OCI-LY3 (cell line): ENCODE measurements at regions not wholly inside any gene's neighbourhood (a gene's known extent, or its start where the extent isn't known, plus 50 kb on each side); places are given as distances from the start of the nearest gene placed in this dataset.

ENCODE experiments used
- EZH2phosphoT487 ChIP-seq: fragments of 200-600 bp; shearing (Covaris generic); IDR thresholded peaks from 2 replicates; pipeline ENCODE4 v1.6.1; 2018; ENCODE audit warnings: antibody characterized with exemption, mixed run types, low read depth
- TF ChIP-seq, protein P1 (sequence below): fragments of 200-600, 300-600 bp; sonication (generic); IDR thresholded peaks from 2 replicates; pipeline ENCODE4 v1.5.1; 2014; ENCODE audit warnings: antibody characterized with exemption, low read length, low read depth

- TF ChIP-seq, protein P1, sequence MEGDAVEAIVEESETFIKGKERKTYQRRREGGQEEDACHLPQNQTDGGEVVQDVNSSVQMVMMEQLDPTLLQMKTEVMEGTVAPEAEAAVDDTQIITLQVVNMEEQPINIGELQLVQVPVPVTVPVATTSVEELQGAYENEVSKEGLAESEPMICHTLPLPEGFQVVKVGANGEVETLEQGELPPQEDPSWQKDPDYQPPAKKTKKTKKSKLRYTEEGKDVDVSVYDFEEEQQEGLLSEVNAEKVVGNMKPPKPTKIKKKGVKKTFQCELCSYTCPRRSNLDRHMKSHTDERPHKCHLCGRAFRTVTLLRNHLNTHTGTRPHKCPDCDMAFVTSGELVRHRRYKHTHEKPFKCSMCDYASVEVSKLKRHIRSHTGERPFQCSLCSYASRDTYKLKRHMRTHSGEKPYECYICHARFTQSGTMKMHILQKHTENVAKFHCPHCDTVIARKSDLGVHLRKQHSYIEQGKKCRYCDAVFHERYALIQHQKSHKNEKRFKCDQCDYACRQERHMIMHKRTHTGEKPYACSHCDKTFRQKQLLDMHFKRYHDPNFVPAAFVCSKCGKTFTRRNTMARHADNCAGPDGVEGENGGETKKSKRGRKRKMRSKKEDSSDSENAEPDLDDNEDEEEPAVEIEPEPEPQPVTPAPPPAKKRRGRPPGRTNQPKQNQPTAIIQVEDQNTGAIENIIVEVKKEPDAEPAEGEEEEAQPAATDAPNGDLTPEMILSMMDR: no peak
- no peak for TF ChIP-seq EZH2phosphoT487
Observed at GRCh38 chrX:96432647-96433046, 252.0 kb upstream of the DIAPH2 start.
